ENCODE measurements at regions not wholly inside any gene's neighbourhood (a gene's known extent, or its start where the extent isn't known, plus 50 kb on each side); places are given as distances from the start of the nearest gene placed in this dataset.

DNA sequence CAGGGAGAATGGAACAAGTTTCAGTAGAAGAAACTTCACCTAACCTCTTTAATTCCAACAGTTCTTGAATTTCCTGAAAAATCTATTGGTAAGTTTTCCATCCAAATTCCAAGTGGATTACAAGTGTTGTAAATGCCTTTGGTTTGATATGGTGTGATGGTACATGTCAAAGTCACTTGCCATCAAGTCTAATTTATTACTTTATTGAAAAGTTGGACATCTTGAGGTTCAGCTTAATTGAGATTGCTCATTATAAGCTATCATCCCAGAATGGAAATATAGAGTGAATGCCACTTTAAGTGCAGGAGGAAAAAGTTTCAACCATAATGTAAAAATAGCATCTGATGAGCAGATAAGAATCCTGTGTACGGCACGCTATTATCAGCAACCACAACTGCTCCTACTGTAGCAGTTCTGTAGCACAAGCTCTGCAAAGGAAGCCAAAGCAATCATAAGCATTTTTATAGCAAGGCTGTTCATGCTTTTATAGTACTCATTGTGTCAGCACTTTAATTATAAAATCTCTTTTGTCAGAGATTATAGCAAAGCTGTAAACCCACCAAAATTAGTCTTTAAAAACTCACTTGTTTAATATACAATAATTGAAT is 991.8 kb upstream of the PHF14 start:
- no peak for DNase-seq (ENCODE audit: low spot score)

DNA sequence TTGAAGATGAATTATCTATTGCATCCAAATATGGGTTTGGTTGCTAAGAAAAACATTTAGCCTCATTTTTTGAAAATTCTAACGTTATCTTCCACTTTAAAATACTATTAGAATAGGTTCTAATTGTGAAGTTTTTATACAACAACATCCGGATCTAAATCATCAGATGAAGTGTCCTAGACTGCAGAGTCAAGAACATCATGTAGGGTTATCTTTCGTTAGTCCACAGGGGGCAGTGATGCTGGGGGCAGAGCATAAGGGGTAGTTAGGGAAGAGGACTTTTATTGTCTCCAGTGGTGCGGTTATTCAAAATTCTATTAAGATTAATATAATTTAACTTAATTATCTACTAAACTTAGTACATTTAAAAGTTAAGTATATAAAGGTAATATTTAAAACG is 990.6 kb upstream of the PHF14 start:
- no peak for DNase-seq (ENCODE audit: low spot score)

GRCh38 chr7:10015687-10016086 is 958.0 kb upstream of the PHF14 start:
- no peak for DNase-seq (ENCODE audit: low spot score)

DNA sequence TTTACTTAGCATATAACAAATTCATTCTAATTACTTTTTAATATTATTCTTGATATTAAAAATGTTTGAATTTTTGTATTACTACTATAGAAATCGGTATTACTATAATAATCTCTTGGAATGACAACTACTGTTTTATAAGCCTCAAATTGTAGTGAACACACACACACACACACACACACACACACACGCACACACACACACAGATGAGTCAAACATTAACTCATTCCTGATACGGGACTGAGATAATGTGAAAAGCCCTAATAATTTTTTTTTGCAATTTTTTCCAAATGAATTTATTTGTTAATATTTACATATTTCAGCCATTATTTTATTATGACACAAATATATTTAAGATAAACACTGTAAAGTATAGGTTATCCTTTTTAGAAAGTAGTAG is 951.2 kb upstream of the PHF14 start:
- no peak for DNase-seq (ENCODE audit: low spot score)

GRCh38 chr7:10022957-10023356 is 950.7 kb upstream of the PHF14 start:
- peak; percentile 45 for DNase-seq (ENCODE audit: low spot score)

GRCh38 chr7:10034843-10035556 is 938.7 kb upstream of the PHF14 start:
- DNase-seq (ENCODE audit: low spot score), result no peak

- DNase-seq (ENCODE audit: low spot score), result no peak
Observed at GRCh38 chr7:10036693-10037092, 937.0 kb upstream of the PHF14 start.

DNA sequence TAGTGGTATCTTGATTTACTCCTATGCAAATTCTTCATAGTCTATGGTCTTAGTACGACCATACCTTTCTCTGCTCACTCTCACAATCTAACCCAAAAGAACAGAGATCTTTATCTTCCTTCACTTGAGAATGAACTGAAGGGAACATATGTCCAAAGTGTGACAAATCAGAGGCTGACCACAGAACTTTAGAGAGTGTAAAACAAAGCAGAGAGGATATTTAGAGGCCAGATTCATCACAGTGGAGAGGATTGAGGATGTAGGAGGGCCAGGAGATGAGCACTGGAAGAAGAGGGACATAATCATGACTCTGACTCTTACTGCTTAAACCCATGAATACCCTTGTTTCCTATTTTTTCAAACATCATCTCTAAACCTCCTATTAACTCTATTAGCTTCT is 935.3 kb upstream of the PHF14 start:
- DNase-seq (ENCODE audit: low spot score), result no peak

GRCh38 chr7:10040674-10041073 is 933.0 kb upstream of the PHF14 start:
- DNase-seq (ENCODE audit: low spot score), result no peak

DNA sequence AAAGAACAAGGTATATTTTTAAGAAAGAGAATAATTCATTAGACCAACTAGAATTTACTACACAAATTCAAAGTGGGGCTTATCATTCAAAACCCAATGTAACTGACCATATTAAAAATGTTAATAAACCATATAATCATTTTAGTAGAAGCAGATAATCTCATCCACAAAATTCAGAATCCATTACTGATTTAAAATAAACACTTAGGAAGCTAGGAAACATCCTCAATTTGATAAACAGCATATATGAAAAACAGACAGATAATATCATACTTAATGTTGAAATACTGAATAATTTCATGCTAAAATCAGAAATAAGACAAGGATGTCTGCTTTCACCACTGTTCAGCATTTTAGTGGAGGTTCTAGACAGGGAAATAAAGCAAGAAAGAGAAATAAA is 902.8 kb upstream of the PHF14 start:
- no peak for DNase-seq (ENCODE audit: low spot score)

DNA sequence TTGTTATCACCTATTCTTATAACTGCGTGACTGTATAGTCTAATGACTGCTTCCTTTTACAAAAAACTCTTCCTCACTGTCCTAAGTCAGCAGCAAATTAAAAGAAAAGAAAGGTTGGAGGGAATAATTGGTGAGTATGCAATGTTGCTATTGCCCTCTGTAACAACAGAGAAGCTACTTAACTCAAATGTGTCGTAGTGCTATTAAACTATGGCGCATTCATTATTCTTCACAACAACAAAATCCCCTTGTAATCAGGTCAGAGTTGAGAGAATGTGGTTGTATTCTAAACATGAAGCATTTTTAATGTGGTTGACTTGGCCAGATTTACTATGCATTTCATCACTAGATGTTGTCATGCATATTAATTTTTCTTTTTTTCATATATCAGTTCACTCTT is 897.8 kb upstream of the PHF14 start:
- DNase-seq (ENCODE audit: low spot score), result peak; percentile 35

GRCh38 chr7:10076660-10077300 is 896.9 kb upstream of the PHF14 start:
- DNase-seq (ENCODE audit: low spot score), result no peak

DNA sequence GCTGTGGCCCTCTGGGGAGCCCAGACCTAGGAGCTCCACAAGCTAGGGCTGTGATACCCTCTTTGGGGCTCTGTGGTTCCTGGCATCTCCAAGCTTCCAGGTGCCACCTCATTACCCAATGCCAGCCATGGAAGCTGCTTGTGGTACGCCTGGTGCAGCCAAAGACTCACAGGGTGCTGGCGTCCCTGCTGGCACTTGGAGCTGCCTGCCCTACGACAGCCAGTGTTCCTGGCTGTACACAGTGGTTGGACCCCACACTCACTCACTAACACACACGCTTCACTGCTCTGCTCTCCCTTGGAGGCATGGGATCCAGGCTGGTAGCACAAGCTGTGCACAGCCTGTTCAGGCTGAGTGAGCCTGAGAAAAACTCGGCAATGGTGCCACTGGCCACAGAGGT is 894.1 kb upstream of the PHF14 start:
- no peak for DNase-seq (ENCODE audit: low spot score)

GRCh38 chr7:10082896-10083295 is 890.8 kb upstream of the PHF14 start:
- no peak for DNase-seq (ENCODE audit: low spot score)

GRCh38 chr7:10083766-10084165 is 889.9 kb upstream of the PHF14 start:
- no peak for DNase-seq (ENCODE audit: low spot score)

- DNase-seq (ENCODE audit: low spot score), result no peak
Observed at GRCh38 chr7:10085231-10085630, 888.4 kb upstream of the PHF14 start.

GRCh38 chr7:10100572-10100971 is 873.1 kb upstream of the PHF14 start:
- no peak for DNase-seq (ENCODE audit: low spot score)

GRCh38 chr7:10101351-10101750 is 872.3 kb upstream of the PHF14 start:
- DNase-seq (ENCODE audit: low spot score), result no peak

GRCh38 chr7:10104292-10104691 is 869.4 kb upstream of the PHF14 start:
- DNase-seq (ENCODE audit: low spot score), result no peak

DNA sequence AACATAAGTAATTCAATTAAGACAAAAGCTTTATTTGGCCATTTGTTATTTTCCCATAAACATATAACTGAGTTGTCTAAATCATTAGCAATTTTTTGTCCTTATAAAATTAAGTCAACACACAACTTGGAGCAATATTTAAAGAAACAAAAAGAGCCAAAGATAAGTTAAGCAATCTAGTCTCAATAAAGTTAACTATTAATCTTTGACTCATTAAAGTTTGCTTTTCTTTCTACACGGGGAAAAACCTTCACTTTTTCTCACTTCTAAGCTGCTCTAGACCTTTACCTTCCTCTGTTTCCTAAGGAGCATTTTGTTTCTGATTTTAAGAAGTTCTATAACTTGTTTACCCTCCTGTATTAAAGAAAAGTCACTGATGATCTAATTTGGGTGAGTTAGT is 867.1 kb upstream of the PHF14 start:
- no peak for DNase-seq (ENCODE audit: low spot score)

- no peak for DNase-seq (ENCODE audit: low spot score)
Observed at GRCh38 chr7:10116511-10116910, 857.2 kb upstream of the PHF14 start.

DNA sequence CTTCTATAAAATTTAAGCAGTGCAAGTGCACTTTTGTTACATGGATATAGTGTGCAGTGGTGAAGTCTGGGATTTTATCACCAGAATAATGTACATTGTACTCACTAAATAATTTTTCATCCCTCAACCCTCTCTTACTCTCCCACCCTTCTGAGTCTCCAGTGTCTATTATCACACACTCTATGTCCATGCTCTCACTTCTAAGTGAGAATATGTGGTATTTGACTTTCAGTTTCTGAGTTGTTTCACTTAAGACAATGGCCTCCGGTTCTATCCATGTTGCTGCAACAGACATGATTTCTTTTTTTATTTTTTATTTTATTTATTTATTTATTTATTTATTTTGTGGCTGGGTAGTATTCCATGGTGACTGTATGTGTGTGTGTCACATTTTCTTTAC is 855.9 kb upstream of the PHF14 start:
- DNase-seq (ENCODE audit: low spot score), result no peak

DNA sequence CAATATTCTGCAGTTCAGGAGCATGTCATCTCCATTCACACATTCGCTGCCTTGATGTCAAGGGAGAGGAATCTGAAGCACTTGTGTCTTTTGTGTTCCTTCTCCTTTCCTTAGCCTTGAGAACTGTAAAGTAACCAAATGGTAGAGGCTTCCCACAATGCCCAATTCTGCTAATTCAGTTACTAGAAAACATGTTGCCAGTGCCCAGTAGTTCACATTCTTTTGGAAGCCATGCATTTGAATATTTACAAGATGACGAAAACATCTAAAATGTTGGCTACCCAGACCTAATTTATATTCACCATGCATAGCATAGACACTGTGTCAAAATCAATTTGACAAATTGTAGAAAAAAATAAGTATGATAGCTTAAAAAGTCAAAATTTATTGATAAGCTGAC is 852.7 kb upstream of the PHF14 start:
- peak; percentile 4 for DNase-seq (ENCODE audit: low spot score)

DNA sequence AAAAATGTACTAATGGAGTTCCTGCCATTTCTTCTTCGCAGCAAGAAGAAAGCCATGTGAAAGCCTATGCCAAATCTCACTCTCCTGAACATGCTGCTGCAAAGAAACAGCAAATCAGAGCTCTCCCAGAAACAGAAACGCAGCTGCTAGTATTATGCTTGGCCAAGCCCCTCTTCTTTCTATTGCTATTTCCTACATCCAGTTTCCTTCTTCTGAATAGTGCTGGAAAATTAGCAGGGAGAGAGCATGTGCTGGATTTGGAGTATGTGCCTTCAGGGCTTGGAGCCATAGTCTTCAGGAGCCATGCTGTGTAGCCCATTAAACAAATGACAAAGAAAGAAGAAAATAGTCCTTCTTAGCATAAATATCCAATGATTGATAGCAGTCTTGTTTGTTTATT is 852.0 kb upstream of the PHF14 start:
- peak; percentile 48 for DNase-seq (ENCODE audit: low spot score)
